Spleen (tissue), 11 donors: ENCODE measurements at regions not wholly inside any gene's neighbourhood (a gene's known extent, or its start where the extent isn't known, plus 50 kb on each side); places are given as distances from the start of the nearest gene placed in this dataset.

ENCODE experiments used
- DNase-seq: peaks from one replicate; pipeline ENCODE4 v3.0.0-alpha.2; 2020
- H3K27ac ChIP-seq, 8 donors: fragments of 200-600 bp; sonication (generic) in 7 of 8; 1 replicate in 4 of 8; 2 replicates in 4 of 8; pipeline versions ENCODE4 v1.5.0 to v1.8.0; 2016 to 2021; ENCODE audit warnings: inconsistent platforms in 4 of 8, mild to moderate bottlenecking in 4 of 8, moderate library complexity in 1 of 8
- H3K27me3 ChIP-seq, 7 donors: fragments of 200-600 bp; sonication (generic) in 6 of 7; replicated peaks in 1 of 7; 1 replicate in 4 of 7; 2 replicates in 3 of 7; pipeline versions ENCODE4 v1.5.0 to v1.8.0; 2016 to 2021; ENCODE audit warnings: inconsistent platforms in 3 of 7, mild to moderate bottlenecking in 1 of 7
- H3K36me3 ChIP-seq, 6 donors: fragments of 200-600 bp; sonication (generic) in 5 of 6; 1 replicate in 4 of 6; 2 replicates in 2 of 6; pipeline versions ENCODE4 v1.5.0 to v1.8.0; 2016 to 2021; ENCODE audit warnings: inconsistent platforms in 2 of 6
- H3K4me1 ChIP-seq, 6 donors: fragments of 200-600 bp; sonication (generic) in 5 of 6; 1 replicate in 3 of 6; 2 replicates in 3 of 6; pipeline versions ENCODE4 v1.5.0 to v1.8.0; 2016 to 2021; ENCODE audit warnings: inconsistent platforms in 3 of 6
- H3K4me3 ChIP-seq, 8 donors: fragments of 200-600 bp; sonication (generic) in 7 of 8; 1 replicate in 4 of 8; 2 replicates in 4 of 8; pipeline versions ENCODE4 v1.5.0 to v1.8.0; 2016 to 2021; ENCODE audit warnings: inconsistent platforms in 4 of 8, mild to moderate bottlenecking in 4 of 8, moderate library complexity in 2 of 8
- H3K9me3 ChIP-seq, 8 donors: fragments of 200-600 bp; sonication (generic) in 7 of 8; 1 replicate in 4 of 8; 2 replicates in 4 of 8; pipeline versions ENCODE4 v1.5.0 to v1.8.0; 2016 to 2021; ENCODE audit warnings: inconsistent platforms in 4 of 8
- POLR2A ChIP-seq, 3 donors: fragments of 450-650 bp; IDR thresholded peaks; one replicate each; pipeline ENCODE4 v1.5.1; 2017; ENCODE audit warnings: antibody characterized with exemption in 3 of 3, mild to moderate bottlenecking in 1 of 3
- POLR2AphosphoS5 ChIP-seq, 3 donors: sonication (generic); formaldehyde crosslinking; IDR thresholded peaks; one replicate each; pipeline ENCODE4 v1.5.1; 2017; ENCODE audit warnings: antibody characterized with exemption in 3 of 3
- WGBS, 5 donors: extraction: QIAGEN DNeasy Blood & Tissue Kit in 3 of 5; methylation state at CpG; one replicate each; pipeline versions ENCODE4 v1.1.5 to v1.1.7; 2013 to 2018; 5-methylcytosine and 5-hydroxymethylcytosine counted together
- intact Hi-C: fragments of 100-400 bp; cut with DNase I; formaldehyde crosslinking; loops from one replicate; pipeline ENCODE4 v1.15.0; 2023; ENCODE audit warnings: low total_unique reads
- TF ChIP-seq, protein P1 (sequence below), 11 experiments: fragments of 200-600 bp in 7 of 11; fragments of 450-650 bp in 4 of 11; sonication (generic) in 4 of 11; IDR thresholded peaks in 8 of 11; conservative IDR thresholded peaks in 3 of 11; 1 replicate in 7 of 11; 2 replicates in 4 of 11; pipeline versions ENCODE4 v1.4.0 to v1.8.0; 2016 to 2021; ENCODE audit warnings: antibody characterized with exemption in 11 of 11, inconsistent platforms in 4 of 11, mild to moderate bottlenecking in 1 of 11
- donor health status: healthy with polysubstance abuse.
- donor health status: DM: no; HTN: no; CAD: no; lungs with moderate emphysema.
- donor health status: DM: no; HTN: no; CAD: no.
- donor health status: Bipolar disorder and iron deficiency.
- donor health status: healthy.
- donor health status: DM: no; HTN: no; CAD: no.
- donor health status: DM: yes; HTN: yes; CAD: no.

- H3K27me3 ChIP-seq: no peaks in the 10 kb centered on the region
- TF ChIP-seq POLR2AphosphoS5 (IDR thresholded peaks at IDR 0.05) (no peak), POLR2A (IDR thresholded peaks at IDR 0.05) (no peak)
- TF ChIP-seq, protein P1, sequence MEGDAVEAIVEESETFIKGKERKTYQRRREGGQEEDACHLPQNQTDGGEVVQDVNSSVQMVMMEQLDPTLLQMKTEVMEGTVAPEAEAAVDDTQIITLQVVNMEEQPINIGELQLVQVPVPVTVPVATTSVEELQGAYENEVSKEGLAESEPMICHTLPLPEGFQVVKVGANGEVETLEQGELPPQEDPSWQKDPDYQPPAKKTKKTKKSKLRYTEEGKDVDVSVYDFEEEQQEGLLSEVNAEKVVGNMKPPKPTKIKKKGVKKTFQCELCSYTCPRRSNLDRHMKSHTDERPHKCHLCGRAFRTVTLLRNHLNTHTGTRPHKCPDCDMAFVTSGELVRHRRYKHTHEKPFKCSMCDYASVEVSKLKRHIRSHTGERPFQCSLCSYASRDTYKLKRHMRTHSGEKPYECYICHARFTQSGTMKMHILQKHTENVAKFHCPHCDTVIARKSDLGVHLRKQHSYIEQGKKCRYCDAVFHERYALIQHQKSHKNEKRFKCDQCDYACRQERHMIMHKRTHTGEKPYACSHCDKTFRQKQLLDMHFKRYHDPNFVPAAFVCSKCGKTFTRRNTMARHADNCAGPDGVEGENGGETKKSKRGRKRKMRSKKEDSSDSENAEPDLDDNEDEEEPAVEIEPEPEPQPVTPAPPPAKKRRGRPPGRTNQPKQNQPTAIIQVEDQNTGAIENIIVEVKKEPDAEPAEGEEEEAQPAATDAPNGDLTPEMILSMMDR (IDR thresholded peaks at IDR 0.05 in 8 of 11, conservative IDR thresholded peaks at IDR 0.05 in 3 of 11): no peak
- H3K4me1 ChIP-seq: no peaks in the 10 kb centered on the region
- H3K36me3 ChIP-seq: no peaks in the 10 kb centered on the region
- intact Hi-C loops: no loop called here
- no peak for DNase-seq
- H3K4me3 ChIP-seq: no peak overlapping the region
- H3K27ac ChIP-seq: no peak overlapping the region
- 62 to 76% (median 68%) methylated on average over 2 of the region's 2 CpGs for WGBS, 5 donors
- H3K9me3 ChIP-seq: peaks cover 0 to 21% (median 13%) of the 10 kb centered on the region in 8 donors
Measured at GRCh38 chrX:46305431-46305830, 239.8 kb downstream of the ZNF674 start.

DNA sequence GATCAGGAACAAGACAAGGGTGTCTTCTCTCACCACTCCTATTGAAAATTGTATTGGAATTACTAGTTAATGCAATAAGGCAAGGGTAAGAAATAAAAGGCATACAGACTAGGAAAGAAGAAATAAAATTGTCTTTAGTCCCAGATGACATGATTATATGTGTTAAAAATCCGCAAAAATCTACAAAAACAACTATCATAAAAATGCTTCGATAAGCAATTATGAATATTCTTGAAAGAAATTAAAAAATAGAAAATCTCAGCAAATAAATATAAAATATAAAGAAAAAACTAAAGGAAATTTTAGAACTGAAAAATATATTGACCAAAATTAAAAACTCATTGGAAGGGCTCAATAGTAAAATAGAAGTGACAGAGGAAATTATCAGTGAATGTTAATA lies 243.3 kb downstream of the ZNF674 start:
- Histone ChIP-seq H3K9me3 (peaks cover 0 to 21% (median 13%) of the 10 kb centered on the region in 8 donors), H3K4me3 (no peak overlapping the region), H3K27me3 (peaks cover 0 to 3% (median 0%) of the 10 kb centered on the region in 7 donors), H3K4me1 (no peaks in the 10 kb centered on the region), H3K36me3 (no peaks in the 10 kb centered on the region), H3K27ac (no peak overlapping the region)
- TF ChIP-seq, protein P1 (IDR thresholded peaks at IDR 0.05 in 8 of 11, conservative IDR thresholded peaks at IDR 0.05 in 3 of 11): no peak
- TF ChIP-seq POLR2AphosphoS5 (IDR thresholded peaks at IDR 0.05) (no peak), POLR2A (IDR thresholded peaks at IDR 0.05) (no peak)
- WGBS, 5 donors: 76 to 96% (median 91%) methylated on average over 2 of the region's 2 CpGs
- intact Hi-C loops: no loop called here
- no peak for DNase-seq

GRCh38 chrX:46298821-46299220 lies 246.4 kb downstream of the ZNF674 start:
- Histone ChIP-seq H3K27me3 (peaks cover 0 to 3% (median 0%) of the 10 kb centered on the region in 7 donors), H3K36me3 (no peaks in the 10 kb centered on the region), H3K27ac (no peak overlapping the region), H3K4me3 (no peak overlapping the region), H3K4me1 (no peaks in the 10 kb centered on the region), H3K9me3 (no peaks in the 10 kb centered on the region)
- TF ChIP-seq POLR2AphosphoS5 (IDR thresholded peaks at IDR 0.05) (no peak), POLR2A (IDR thresholded peaks at IDR 0.05) (no peak)
- TF ChIP-seq, protein P1 (IDR thresholded peaks at IDR 0.05 in 8 of 11, conservative IDR thresholded peaks at IDR 0.05 in 3 of 11): no peak
- 53 to 87% (median 86%) methylated on average over 2 of the region's 2 CpGs for WGBS, 5 donors
- intact Hi-C loops: no loop called here
- no peak for DNase-seq

GRCh38 chrX:46295963-46296362 lies 249.3 kb downstream of the ZNF674 start:
- no peak overlapping the region for H3K27ac ChIP-seq
- H3K9me3 ChIP-seq: no peaks in the 10 kb centered on the region
- H3K4me1 ChIP-seq: no peaks in the 10 kb centered on the region
- intact Hi-C loops: no loop called here
- TF ChIP-seq, protein P1 (IDR thresholded peaks at IDR 0.05 in 8 of 11, conservative IDR thresholded peaks at IDR 0.05 in 3 of 11): no peak
- TF ChIP-seq POLR2AphosphoS5 (IDR thresholded peaks at IDR 0.05) (no peak), POLR2A (IDR thresholded peaks at IDR 0.05) (no peak)
- H3K27me3 ChIP-seq: peaks cover 0 to 3% (median 0%) of the 10 kb centered on the region in 7 donors
- no peaks in the 10 kb centered on the region for H3K36me3 ChIP-seq
- H3K4me3 ChIP-seq: no peak overlapping the region
- DNase-seq: no peak
